GM12891 (cell line): ENCODE measurements at regions not wholly inside any gene's neighbourhood (a gene's known extent, or its start where the extent isn't known, plus 50 kb on each side); places are given as distances from the start of the nearest gene placed in this dataset.

Experiments used
- DNase-seq: peaks from one replicate; pipeline ENCODE4 v3.0.0; 2011; ENCODE audit warnings: low spot score; ENCODE audit not compliant: insufficient read length
- FAIRE-seq: peaks from 2 replicates; lab custom pipeline; 2011; peaks lifted over from hg19 to GRCh38; lab: Jason Lieb, UNC
- PAX5 ChIP-seq: IDR thresholded peaks from 2 replicates; pipeline ENCODE4 v1.6.1; 2011; ENCODE audit warnings: low read length, moderate library complexity, mild to moderate bottlenecking; ENCODE audit not compliant: insufficient read depth, severe bottlenecking
- POLR2A ChIP-seq: IDR thresholded peaks from 2 replicates; pipeline ENCODE4 v1.6.1; 2011; ENCODE audit warnings: low read depth, low read length, control low read depth
- POLR2AphosphoS5 ChIP-seq: IDR thresholded peaks from 2 replicates; pipeline ENCODE4 v1.6.1; 2011; ENCODE audit warnings: low read depth, low read length, control low read depth
- POU2F2 ChIP-seq: IDR thresholded peaks from 2 replicates; pipeline ENCODE4 v1.6.1; 2011; ENCODE audit warnings: low read depth, mild to moderate bottlenecking, control low read depth, low read length, moderate library complexity
- SPI1 ChIP-seq: IDR thresholded peaks from 2 replicates; pipeline ENCODE4 v1.6.1; 2011; ENCODE audit warnings: low read depth, low read length, control low read depth
- TAF1 ChIP-seq: IDR thresholded peaks from 2 replicates; pipeline ENCODE4 v1.6.1; 2011; ENCODE audit warnings: low read depth, low read length, control low read depth

- DNase-seq = no peak
- no peak for FAIRE-seq
- no peak for TF ChIP-seq POU2F2
- TF ChIP-seq POLR2A = no peak
- TF ChIP-seq PAX5 = no peak
- TF ChIP-seq TAF1 = no peak
- no peak for TF ChIP-seq SPI1
- no peak for TF ChIP-seq POLR2AphosphoS5
Measured at GRCh38 chr16:54359081-54359480, 72.5 kb upstream of the IRX3 start.

- no peak for DNase-seq
- no peak for FAIRE-seq
- TF ChIP-seq POLR2A (no peak), SPI1 (no peak), POLR2AphosphoS5 (no peak)
Measured at GRCh38 chr16:54356391-54356790, 69.8 kb upstream of the IRX3 start.

- DNase-seq = no peak
- TF ChIP-seq TAF1 = no peak
- no peak for TF ChIP-seq SPI1
- TF ChIP-seq POLR2AphosphoS5 = no peak
- no peak for TF ChIP-seq POLR2A
- no peak for TF ChIP-seq POU2F2
- no peak for TF ChIP-seq PAX5
- FAIRE-seq = no peak
Measured at GRCh38 chr16:54355251-54355650, 68.7 kb upstream of the IRX3 start.

- DNase-seq (no peak), FAIRE-seq (no peak)
- TF ChIP-seq POLR2AphosphoS5 (no peak), POLR2A (no peak), SPI1 (no peak), PAX5 (no peak), POU2F2 (no peak), TAF1 (no peak)
Measured at GRCh38 chr16:54353097-54353496, 66.5 kb upstream of the IRX3 start.

GRCh38 chr16:54351171-54351570, 64.6 kb upstream of the IRX3 start:
- DNase-seq (no peak), FAIRE-seq (no peak)
- TF ChIP-seq TAF1 = no peak
- TF ChIP-seq POLR2A = no peak
- no peak for TF ChIP-seq POU2F2
- TF ChIP-seq SPI1 = no peak
- no peak for TF ChIP-seq POLR2AphosphoS5
- no peak for TF ChIP-seq PAX5

- no peak for TF ChIP-seq POLR2A
- no peak for TF ChIP-seq SPI1
- no peak for TF ChIP-seq TAF1
- TF ChIP-seq PAX5 = no peak
- no peak for TF ChIP-seq POU2F2
- no peak for TF ChIP-seq POLR2AphosphoS5
- DNase-seq (no peak), FAIRE-seq (no peak)
Measured at GRCh38 chr16:54347961-54348360, 61.4 kb upstream of the IRX3 start.

- DNase-seq = no peak
- no peak for FAIRE-seq
- no peak for TF ChIP-seq PAX5
- no peak for TF ChIP-seq POU2F2
- TF ChIP-seq TAF1 = no peak
- no peak for TF ChIP-seq SPI1
- TF ChIP-seq POLR2A = no peak
- no peak for TF ChIP-seq POLR2AphosphoS5
Measured at GRCh38 chr16:54346041-54346440, 59.5 kb upstream of the IRX3 start.

- FAIRE-seq (no peak), DNase-seq (no peak)
- TF ChIP-seq PAX5 = no peak
- no peak for TF ChIP-seq POLR2A
- TF ChIP-seq SPI1 = no peak
- no peak for TF ChIP-seq TAF1
- no peak for TF ChIP-seq POU2F2
- no peak for TF ChIP-seq POLR2AphosphoS5
Measured at GRCh38 chr16:54344646-54345630, 58.4 kb upstream of the IRX3 start.

GRCh38 chr16:54342966-54343365, 56.4 kb upstream of the IRX3 start:
- no peak for TF ChIP-seq SPI1
- TF ChIP-seq POLR2AphosphoS5 = no peak
- TF ChIP-seq POU2F2 = no peak
- no peak for TF ChIP-seq TAF1
- TF ChIP-seq POLR2A = no peak
- TF ChIP-seq PAX5 = no peak
- no peak for FAIRE-seq

More at GRCh38 chr16:54342966-54343365, 56.4 kb upstream of the IRX3 start:
- DNase-seq = no peak
